ENCODE measurements at regions not wholly inside any gene's neighbourhood (a gene's known extent, or its start where the extent isn't known, plus 50 kb on each side); places are given as distances from the start of the nearest gene placed in this dataset.
"Not testable (repeated sequence)": the region's sequence is repeated elsewhere in the genome, so short reads cannot be mapped to it uniquely, and the experiment has no call there.

DNA sequence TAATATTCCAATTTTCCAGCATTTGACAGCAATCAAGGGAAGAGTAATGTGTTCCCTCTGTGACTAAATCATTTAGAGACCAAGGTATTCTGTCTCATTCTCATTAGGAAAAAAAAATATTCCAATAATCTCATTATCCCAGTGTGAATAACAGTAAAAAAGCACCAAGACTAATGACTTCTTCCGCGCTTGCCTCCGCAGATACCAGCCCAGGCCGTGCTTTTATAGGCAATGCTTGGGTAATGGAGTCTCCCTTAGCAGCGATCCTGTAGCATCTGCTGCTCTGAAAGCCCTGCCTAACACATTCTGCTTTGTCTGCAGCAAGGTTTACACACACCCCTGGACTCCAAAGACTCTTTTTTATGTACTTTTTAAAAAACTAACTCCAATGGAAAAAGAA lies 470.0 kb upstream of the CAMK1G start:
- H3K27ac ChIP-seq: no peak overlapping the region
- no peak overlapping the region for H3K4me3 ChIP-seq
- ATAC-seq (no peak), DNase-seq (no peak)
- H3K4me1 ChIP-seq: no peaks in the 10 kb centered on the region
- no peaks in the 10 kb centered on the region for H3K36me3 ChIP-seq
- TF ChIP-seq, protein P1, sequence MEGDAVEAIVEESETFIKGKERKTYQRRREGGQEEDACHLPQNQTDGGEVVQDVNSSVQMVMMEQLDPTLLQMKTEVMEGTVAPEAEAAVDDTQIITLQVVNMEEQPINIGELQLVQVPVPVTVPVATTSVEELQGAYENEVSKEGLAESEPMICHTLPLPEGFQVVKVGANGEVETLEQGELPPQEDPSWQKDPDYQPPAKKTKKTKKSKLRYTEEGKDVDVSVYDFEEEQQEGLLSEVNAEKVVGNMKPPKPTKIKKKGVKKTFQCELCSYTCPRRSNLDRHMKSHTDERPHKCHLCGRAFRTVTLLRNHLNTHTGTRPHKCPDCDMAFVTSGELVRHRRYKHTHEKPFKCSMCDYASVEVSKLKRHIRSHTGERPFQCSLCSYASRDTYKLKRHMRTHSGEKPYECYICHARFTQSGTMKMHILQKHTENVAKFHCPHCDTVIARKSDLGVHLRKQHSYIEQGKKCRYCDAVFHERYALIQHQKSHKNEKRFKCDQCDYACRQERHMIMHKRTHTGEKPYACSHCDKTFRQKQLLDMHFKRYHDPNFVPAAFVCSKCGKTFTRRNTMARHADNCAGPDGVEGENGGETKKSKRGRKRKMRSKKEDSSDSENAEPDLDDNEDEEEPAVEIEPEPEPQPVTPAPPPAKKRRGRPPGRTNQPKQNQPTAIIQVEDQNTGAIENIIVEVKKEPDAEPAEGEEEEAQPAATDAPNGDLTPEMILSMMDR (IDR thresholded peaks at IDR 0.05): no peak
- intact Hi-C loops (cut with DNase I): no loop called here
- no peaks in the 10 kb centered on the region for H3K27me3 ChIP-seq
- H3K9me3 ChIP-seq: no peaks in the 10 kb centered on the region

DNA sequence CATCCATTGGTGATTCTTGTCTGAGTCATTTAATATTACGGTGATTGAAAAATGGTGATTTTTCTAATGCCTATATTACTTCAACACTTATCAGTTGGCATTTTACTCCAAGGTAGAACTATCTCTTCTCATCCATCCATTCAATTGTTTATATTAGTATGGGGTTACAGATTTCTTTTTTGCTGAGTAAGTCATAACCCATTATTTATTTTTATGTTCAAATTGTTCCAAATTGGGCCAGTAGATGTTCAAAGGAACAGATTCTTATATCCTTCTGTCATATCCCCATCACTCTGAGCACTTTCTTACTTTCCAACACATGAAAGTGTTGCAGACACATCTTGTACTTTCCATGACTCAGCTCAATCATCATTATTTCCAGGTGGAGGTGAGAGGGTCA lies 466.8 kb upstream of the CAMK1G start:
- TF ChIP-seq, protein P1 (IDR thresholded peaks at IDR 0.05): no peak
- H3K36me3 ChIP-seq: no peaks in the 10 kb centered on the region
- no peaks in the 10 kb centered on the region for H3K4me1 ChIP-seq
- intact Hi-C loops (cut with DNase I): no loop called here
- DNase-seq (no peak), ATAC-seq (no peak)
- no peaks in the 10 kb centered on the region for H3K9me3 ChIP-seq
- no peaks in the 10 kb centered on the region for H3K27me3 ChIP-seq
- no peak overlapping the region for H3K4me3 ChIP-seq
- no peak overlapping the region for H3K27ac ChIP-seq

DNA sequence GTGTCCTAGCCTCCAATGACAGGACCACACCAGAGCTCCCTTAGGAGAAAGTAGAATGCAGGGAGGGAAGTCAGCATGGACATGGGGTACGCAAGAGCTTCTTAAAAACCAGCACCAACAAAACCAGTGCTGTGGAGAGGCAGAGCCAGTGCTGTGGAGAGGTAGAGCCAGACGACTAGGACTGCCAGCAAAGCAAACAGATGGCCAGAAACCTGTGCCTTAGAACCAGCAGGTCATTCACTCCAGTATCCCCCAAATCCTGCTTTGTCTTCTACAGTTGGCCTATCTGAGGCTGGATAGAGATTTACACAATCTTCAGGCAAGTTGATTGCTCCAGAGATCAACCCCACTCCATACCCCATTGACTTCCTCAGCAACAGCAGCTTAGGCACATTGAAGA lies 459.9 kb upstream of the CAMK1G start:
- TF ChIP-seq, protein P1 (IDR thresholded peaks at IDR 0.05): no peak
- no peaks in the 10 kb centered on the region for H3K4me1 ChIP-seq
- intact Hi-C loops (cut with DNase I): no loop called here
- H3K4me3 ChIP-seq: no peak overlapping the region
- H3K27me3 ChIP-seq: no peaks in the 10 kb centered on the region
- no peaks in the 10 kb centered on the region for H3K9me3 ChIP-seq
- H3K36me3 ChIP-seq: no peaks in the 10 kb centered on the region
- DNase-seq (no peak), ATAC-seq (no peak)
- H3K27ac ChIP-seq: no peak overlapping the region

DNA sequence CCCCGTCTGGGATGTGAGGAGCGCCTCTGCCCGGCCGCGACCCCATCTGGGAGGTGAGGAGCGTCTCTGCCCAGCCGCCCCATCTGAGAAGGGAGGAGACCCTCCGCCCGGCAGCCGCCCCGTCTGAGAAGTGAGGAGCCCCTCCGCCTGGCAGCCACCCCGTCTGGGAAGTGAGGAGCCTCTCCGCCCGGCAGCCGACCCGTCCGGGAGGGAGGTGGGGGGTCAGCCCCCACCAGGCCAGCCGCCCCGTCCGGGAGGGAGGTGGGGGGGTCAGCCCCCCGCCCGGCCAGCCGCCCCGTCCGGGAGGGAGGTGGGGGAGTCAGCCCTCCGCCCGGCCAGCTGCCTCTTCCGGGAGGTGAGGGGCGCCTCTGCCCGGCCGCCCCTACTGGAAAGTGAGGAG lies 454.4 kb upstream of the CAMK1G start:
- H3K4me1 ChIP-seq; H3K4me3 ChIP-seq; H3K36me3 ChIP-seq; H3K27me3 ChIP-seq; ATAC-seq; DNase-seq; H3K27ac ChIP-seq; intact Hi-C loops (cut with DNase I); H3K9me3 ChIP-seq: not testable (repeated sequence)

DNA sequence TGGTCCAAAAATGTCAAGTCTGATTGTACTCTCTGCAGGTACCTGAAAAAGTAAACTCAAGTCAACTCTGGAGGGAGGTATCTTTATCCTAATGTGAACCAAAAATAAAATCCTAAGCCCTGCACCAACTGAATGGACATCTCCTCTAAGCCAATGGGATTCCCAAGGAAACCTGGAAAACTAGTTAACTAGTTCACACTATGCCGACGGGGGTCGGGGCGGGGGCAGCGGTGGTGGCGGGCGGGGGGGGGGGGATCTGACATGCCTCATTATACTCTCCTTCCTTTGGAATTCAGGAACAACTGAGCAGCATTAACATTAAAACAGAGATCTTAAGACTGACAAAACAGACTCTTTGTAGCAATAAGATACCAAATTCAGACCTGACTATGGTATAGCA lies 452.6 kb upstream of the CAMK1G start:
- Histone ChIP-seq H3K27ac (no peak overlapping the region), H3K4me3 (no peak overlapping the region), H3K4me1 (no peaks in the 10 kb centered on the region), H3K36me3 (no peaks in the 10 kb centered on the region), H3K9me3 (peaks cover 0 to 2% of the 10 kb centered on the region in 2 donors), H3K27me3 (no peaks in the 10 kb centered on the region)
- intact Hi-C loops (cut with DNase I): no loop called here
- DNase-seq (no peak), ATAC-seq (no peak)
- TF ChIP-seq, protein P1 (IDR thresholded peaks at IDR 0.05): no peak

DNA sequence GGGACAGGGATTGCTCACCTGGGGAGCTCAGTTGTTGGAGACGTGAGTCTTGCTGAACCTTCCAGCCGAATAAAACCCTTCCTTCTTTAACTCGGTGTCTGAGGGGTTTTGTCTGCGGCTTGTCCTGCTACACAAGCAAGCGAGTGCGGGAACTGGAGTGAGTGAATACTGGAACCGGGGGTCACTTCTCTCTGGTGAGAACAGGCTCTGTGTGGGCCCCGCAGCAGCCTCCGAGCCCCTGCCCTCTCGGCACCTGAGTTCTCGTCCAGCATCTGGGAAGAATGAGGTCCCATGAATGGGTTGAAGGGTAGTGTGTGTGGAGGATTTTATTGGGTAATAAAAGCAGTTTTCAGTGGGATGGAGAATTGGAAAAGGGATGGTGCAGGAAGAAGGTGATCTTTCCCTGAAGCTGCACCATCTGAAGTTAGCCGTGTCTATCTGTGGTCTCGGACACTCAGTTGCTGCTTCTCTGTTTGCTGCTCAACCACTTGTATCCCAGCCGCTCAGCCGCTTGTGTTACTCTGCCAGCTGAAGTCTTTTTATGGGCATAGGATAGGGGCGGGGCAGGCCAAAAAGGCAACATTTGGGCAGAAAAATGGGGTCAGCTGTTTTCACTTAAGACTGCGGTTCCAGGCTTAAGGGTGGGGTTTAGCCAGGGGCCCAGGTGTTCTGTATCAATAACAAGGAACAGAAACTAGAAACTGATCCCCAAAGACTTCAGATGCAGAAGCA lies 450.6 kb upstream of the CAMK1G start:
- Histone ChIP-seq H3K4me3 (no peak overlapping the region), H3K9me3 (peaks cover 0 to 2% of the 10 kb centered on the region in 2 donors), H3K27ac (no peak overlapping the region), H3K4me1 (no peaks in the 10 kb centered on the region), H3K36me3 (no peaks in the 10 kb centered on the region), H3K27me3 (no peaks in the 10 kb centered on the region)
- intact Hi-C loops (cut with DNase I): no loop called here
- ATAC-seq (no peak), DNase-seq (no peak)
- TF ChIP-seq, protein P1 (IDR thresholded peaks at IDR 0.05): no peak

Data from left lung (tissue), 4 donors.